ENCODE measurements at regions not wholly inside any gene's neighbourhood (a gene's known extent, or its start where the extent isn't known, plus 50 kb on each side); places are given as distances from the start of the nearest gene placed in this dataset.
"Not testable (repeated sequence)": the region's sequence is repeated elsewhere in the genome, so short reads cannot be mapped to it uniquely, and the experiment has no call there.

- DNase-seq (ENCODE audit: low read depth): no peak
- H3K4me3 ChIP-seq (ENCODE audit: control insufficient read depth, low read depth, low read length): no peak overlapping the region
- no peak for TF ChIP-seq CTCF (IDR thresholded peaks at IDR 0.05; ENCODE audit: control insufficient read depth, insufficient read depth, low read depth, low read length, missing control alignments)
Observed at GRCh38 chr13:50747737-50748350, 95.6 kb downstream of the DLEU7 start.

- not testable (repeated sequence) for DNase-seq (ENCODE audit: low read depth); H3K4me3 ChIP-seq (ENCODE audit: control insufficient read depth, low read depth, low read length)
Observed at GRCh38 chr13:50753221-50753620, 90.3 kb downstream of the DLEU7 start.

- H3K4me3 ChIP-seq (ENCODE audit: control insufficient read depth, low read depth, low read length); DNase-seq (ENCODE audit: low read depth): not testable (repeated sequence)
Observed at GRCh38 chr13:50755862-50756685, 87.4 kb downstream of the DLEU7 start.

- TF ChIP-seq CTCF (IDR thresholded peaks at IDR 0.05; ENCODE audit: control insufficient read depth, insufficient read depth, low read depth, low read length, missing control alignments): no peak
- no peak for DNase-seq (ENCODE audit: low read depth)
- H3K4me3 ChIP-seq (ENCODE audit: control insufficient read depth, low read depth, low read length): no peak overlapping the region
Observed at GRCh38 chr13:50757008-50757407, 86.5 kb downstream of the DLEU7 start.

- no peak overlapping the region for H3K4me3 ChIP-seq (ENCODE audit: control insufficient read depth, low read depth, low read length)
- no peak for TF ChIP-seq CTCF (IDR thresholded peaks at IDR 0.05; ENCODE audit: control insufficient read depth, insufficient read depth, low read depth, low read length, missing control alignments)
- no peak for DNase-seq (ENCODE audit: low read depth)
Observed at GRCh38 chr13:50758796-50759195, 84.7 kb downstream of the DLEU7 start.

GRCh38 chr13:50760751-50761150, 82.7 kb downstream of the DLEU7 start:
- H3K4me3 ChIP-seq (ENCODE audit: control insufficient read depth, low read depth, low read length): no peak overlapping the region
- no peak for DNase-seq (ENCODE audit: low read depth)
- no peak for TF ChIP-seq CTCF (IDR thresholded peaks at IDR 0.05; ENCODE audit: control insufficient read depth, insufficient read depth, low read depth, low read length, missing control alignments)

GRCh38 chr13:50761406-50761805, 82.1 kb downstream of the DLEU7 start:
- TF ChIP-seq CTCF (IDR thresholded peaks at IDR 0.05; ENCODE audit: control insufficient read depth, insufficient read depth, low read depth, low read length, missing control alignments): no peak
- H3K4me3 ChIP-seq (ENCODE audit: control insufficient read depth, low read depth, low read length): no peak overlapping the region
- DNase-seq (ENCODE audit: low read depth): no peak

All from AG09309 (cell line).